ENCODE measurements at regions not wholly inside any gene's neighbourhood (a gene's known extent, or its start where the extent isn't known, plus 50 kb on each side); places are given as distances from the start of the nearest gene placed in this dataset.

- H3K27ac Mint-ChIP-seq (ENCODE audit: unreplicated experiment) = no peak overlapping the region
- no peak for DNase-seq (ENCODE audit: low spot score)
- no peaks in the 10 kb centered on the region for H3K9me3 Mint-ChIP-seq (ENCODE audit: low read depth)
- no peaks in the 10 kb centered on the region for H3K36me3 Mint-ChIP-seq (ENCODE audit: low read depth)
- no peak overlapping the region for H3K4me3 Mint-ChIP-seq (ENCODE audit: unreplicated experiment)
- H3K27me3 Mint-ChIP-seq (ENCODE audit: low read depth) = no peaks in the 10 kb centered on the region
- peaks cover 7% of the 10 kb centered on the region for H3K4me1 Mint-ChIP-seq (ENCODE audit: low read depth)
- no peak for TF ChIP-seq CTCF (IDR thresholded peaks at IDR 0.05)
Measured at GRCh38 chr5:91867799-91868198, 484.7 kb upstream of the ARRDC3 start.

GRCh38 chr5:91865915-91866314 lies 482.8 kb upstream of the ARRDC3 start:
- H3K36me3 Mint-ChIP-seq (ENCODE audit: low read depth) = no peaks in the 10 kb centered on the region
- H3K9me3 Mint-ChIP-seq (ENCODE audit: low read depth) = no peaks in the 10 kb centered on the region
- no peaks in the 10 kb centered on the region for H3K27me3 Mint-ChIP-seq (ENCODE audit: low read depth)
- H3K27ac Mint-ChIP-seq (ENCODE audit: unreplicated experiment) = no peak overlapping the region
- TF ChIP-seq CTCF (IDR thresholded peaks at IDR 0.05) = no peak
- H3K4me1 Mint-ChIP-seq (ENCODE audit: low read depth) = peaks cover 7% of the 10 kb centered on the region
- DNase-seq (ENCODE audit: low spot score) = no peak
- H3K4me3 Mint-ChIP-seq (ENCODE audit: unreplicated experiment) = no peak overlapping the region

- TF ChIP-seq CTCF (IDR thresholded peaks at IDR 0.05) = peak; percentile 65
- H3K4me1 Mint-ChIP-seq (ENCODE audit: low read depth) = peaks cover 7% of the 10 kb centered on the region
- no peaks in the 10 kb centered on the region for H3K27me3 Mint-ChIP-seq (ENCODE audit: low read depth)
- H3K27ac Mint-ChIP-seq (ENCODE audit: unreplicated experiment) = no peak overlapping the region
- no peak overlapping the region for H3K4me3 Mint-ChIP-seq (ENCODE audit: unreplicated experiment)
- H3K9me3 Mint-ChIP-seq (ENCODE audit: low read depth) = no peaks in the 10 kb centered on the region
- no peaks in the 10 kb centered on the region for H3K36me3 Mint-ChIP-seq (ENCODE audit: low read depth)
- no peak for DNase-seq (ENCODE audit: low spot score)
Measured at GRCh38 chr5:91864962-91865361, 481.8 kb upstream of the ARRDC3 start.

- Mint-ChIP-seq H3K4me3 (ENCODE audit: unreplicated experiment) (no peak overlapping the region), H3K27ac (ENCODE audit: unreplicated experiment) (no peak overlapping the region), H3K4me1 (ENCODE audit: low read depth) (peaks cover 31% of the 10 kb centered on the region), H3K36me3 (ENCODE audit: low read depth) (no peaks in the 10 kb centered on the region), H3K9me3 (ENCODE audit: low read depth) (peaks cover 5% of the 10 kb centered on the region), H3K27me3 (ENCODE audit: low read depth) (no peaks in the 10 kb centered on the region)
- no peak for TF ChIP-seq CTCF (IDR thresholded peaks at IDR 0.05)
- no peak for DNase-seq (ENCODE audit: low spot score)
Measured at GRCh38 chr5:91851670-91852069, 468.6 kb upstream of the ARRDC3 start.

- Mint-ChIP-seq H3K27ac (ENCODE audit: unreplicated experiment) (no peak overlapping the region), H3K9me3 (ENCODE audit: low read depth) (peaks cover 5% of the 10 kb centered on the region), H3K36me3 (ENCODE audit: low read depth) (no peaks in the 10 kb centered on the region), H3K4me1 (ENCODE audit: low read depth) (peaks cover 31% of the 10 kb centered on the region), H3K4me3 (ENCODE audit: unreplicated experiment) (no peak overlapping the region), H3K27me3 (ENCODE audit: low read depth) (no peaks in the 10 kb centered on the region)
- TF ChIP-seq CTCF (IDR thresholded peaks at IDR 0.05) = no peak
- no peak for DNase-seq (ENCODE audit: low spot score)
Measured at GRCh38 chr5:91850031-91850430, 466.9 kb upstream of the ARRDC3 start.
